GM18870 (cell line): ENCODE measurements at regions not wholly inside any gene's neighbourhood (a gene's known extent, or its start where the extent isn't known, plus 50 kb on each side); places are given as distances from the start of the nearest gene placed in this dataset.

Experiments
- ATAC-seq: cut with Tn5 transposase; IDR thresholded peaks from one replicate; pipeline ENCODE4 v1.9.1; 2021; ENCODE audit warnings: moderate library complexity; ENCODE audit not compliant: unreplicated experiment

DNA sequence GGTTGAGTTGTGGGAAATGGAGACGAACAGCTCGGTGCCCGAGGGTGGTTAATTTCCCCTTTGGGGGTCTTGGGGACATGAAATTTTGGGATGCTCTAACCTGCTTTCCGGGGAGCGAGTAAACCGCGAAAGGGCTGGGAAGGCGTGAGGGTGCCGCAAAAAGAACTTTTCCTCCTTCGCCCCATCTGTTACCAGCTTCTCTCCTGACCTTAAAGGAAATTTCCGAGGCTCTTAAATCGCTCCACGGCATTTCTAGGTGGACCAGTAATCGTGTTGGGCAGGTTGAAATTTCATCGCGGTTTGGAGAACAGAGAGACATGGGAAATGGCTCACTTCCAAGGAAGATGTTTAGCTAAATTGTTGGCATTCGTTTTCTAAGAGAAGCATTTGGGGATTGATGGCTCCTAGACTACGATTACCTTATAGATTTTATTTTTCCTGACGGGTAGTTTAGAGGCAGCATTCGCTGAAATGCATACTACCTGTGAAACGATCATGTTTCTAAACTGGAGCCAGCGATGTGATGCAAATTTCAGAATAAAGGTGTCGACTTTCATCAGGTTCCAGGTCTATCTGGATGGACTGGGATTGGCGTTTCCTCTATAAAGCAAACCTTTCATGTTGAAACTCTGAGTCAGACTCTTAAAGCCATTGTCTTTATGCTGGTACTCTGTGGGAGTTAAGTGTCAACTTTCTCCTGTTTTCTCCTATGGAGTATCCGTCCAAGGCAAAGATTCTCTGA lies 414.5 kb downstream of the PCNX1 start:
- no peak for ATAC-seq

DNA sequence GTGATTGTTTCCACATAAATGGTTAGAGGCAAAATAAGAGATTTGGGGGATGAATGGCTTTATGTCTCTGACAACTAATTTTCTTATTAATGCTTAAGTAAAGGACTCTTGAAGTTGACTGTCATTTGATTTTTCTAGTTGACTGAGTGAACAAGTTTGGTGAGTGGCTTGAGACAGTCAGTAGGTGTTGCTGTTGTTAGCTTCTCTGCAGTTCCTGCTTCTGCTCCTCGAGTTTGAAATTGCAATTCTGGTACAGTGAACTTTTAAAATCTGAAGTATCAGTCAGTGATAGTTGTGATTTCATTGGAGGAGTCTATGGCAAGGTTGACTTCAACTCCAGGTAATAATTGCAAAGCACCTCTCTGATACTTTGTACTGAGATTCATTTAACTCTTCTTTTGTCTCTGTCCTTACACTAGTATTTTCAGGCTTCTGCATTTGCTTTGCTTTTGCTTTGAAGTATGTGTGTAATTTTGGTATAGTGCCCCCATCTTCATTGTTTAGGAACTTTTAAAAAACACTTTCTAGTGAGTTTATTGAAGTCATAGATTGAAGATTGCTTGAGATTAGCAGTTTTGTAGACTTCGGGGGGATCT lies 415.5 kb downstream of the PCNX1 start:
- ATAC-seq = no peak

GRCh38 chr14:71324767-71325272 lies 417.6 kb downstream of the PCNX1 start:
- peak; percentile 30 for ATAC-seq

DNA sequence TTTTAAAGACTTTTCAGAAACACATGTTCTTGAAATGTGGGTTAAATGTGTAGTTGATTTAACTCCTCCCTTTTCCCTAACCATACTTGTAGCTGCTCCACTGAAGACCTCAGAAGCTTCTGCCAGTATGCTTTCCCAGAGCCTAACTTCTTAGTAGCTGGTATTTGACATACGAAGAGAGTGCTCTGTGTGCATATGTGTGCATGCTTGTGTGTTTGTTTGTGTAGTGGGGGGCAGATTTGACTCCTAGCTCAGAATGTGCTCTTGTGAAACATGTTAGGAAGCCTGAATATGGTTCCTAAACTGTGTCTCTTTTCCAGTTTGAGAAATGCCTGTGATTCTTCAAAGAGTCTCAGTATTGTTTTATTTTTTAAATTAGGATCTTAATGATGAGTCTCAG lies 420.4 kb downstream of the PCNX1 start:
- no peak for ATAC-seq

GRCh38 chr14:71328183-71328582 lies 420.9 kb downstream of the PCNX1 start:
- peak; percentile 41 for ATAC-seq

DNA sequence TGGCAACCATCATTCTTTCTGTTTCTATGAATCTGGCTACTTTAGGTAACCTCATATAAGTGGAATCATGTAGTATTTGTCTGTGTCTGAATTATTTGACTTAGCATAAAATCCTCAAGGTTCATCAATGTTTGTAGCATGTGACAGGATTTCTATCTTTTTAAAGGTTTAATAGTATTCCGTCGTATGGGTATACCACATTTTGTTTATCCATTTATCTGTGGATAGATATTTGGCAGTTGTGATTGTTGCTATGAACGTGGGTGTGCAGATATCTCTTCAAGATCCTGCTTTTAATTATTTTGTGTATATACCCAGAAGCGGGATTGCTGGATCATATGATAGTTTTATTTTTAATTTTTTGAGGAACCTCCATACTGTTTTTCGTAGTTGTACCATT lies 421.7 kb downstream of the PCNX1 start:
- no peak for ATAC-seq

GRCh38 chr14:71331403-71331802 lies 424.1 kb downstream of the PCNX1 start:
- ATAC-seq = no peak

DNA sequence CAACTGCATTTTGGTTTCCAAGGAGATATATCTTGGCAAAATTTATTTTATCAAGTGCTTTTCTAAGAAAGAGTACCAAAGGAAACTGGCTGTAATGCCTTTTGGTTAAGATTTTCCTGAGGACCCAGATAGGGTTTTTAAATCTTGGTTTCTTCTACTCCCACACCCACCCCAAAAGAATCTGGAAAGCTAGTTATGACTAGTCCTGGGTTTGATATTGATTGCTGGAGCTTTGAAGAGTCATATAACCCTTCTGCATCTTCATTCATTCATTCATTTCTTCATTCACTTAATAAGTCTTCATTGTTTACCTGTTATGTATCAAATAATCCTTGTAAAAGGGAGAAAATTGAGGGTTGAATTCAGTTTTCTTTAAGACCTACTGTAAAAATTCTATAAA lies 425.2 kb downstream of the PCNX1 start:
- ATAC-seq = no peak

DNA sequence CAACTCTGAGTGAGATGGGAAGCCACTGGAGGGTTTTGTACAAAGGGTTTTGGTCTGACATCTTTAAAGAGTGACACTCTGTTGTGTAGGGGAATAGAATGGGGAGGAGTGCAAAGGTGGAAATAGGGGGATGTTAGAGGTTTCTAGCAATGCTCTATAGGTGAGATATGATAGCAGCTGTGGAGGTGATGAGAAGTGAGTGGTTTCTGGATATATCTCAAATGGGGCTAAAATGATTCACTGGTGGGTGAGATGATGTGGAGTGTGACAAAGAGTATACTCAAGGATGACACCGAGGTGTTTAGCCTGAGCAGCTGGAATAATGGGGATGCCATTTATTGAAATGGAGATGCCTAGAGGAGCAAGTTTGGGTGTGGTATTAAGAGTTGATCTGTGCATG lies 426.4 kb downstream of the PCNX1 start:
- no peak for ATAC-seq

DNA sequence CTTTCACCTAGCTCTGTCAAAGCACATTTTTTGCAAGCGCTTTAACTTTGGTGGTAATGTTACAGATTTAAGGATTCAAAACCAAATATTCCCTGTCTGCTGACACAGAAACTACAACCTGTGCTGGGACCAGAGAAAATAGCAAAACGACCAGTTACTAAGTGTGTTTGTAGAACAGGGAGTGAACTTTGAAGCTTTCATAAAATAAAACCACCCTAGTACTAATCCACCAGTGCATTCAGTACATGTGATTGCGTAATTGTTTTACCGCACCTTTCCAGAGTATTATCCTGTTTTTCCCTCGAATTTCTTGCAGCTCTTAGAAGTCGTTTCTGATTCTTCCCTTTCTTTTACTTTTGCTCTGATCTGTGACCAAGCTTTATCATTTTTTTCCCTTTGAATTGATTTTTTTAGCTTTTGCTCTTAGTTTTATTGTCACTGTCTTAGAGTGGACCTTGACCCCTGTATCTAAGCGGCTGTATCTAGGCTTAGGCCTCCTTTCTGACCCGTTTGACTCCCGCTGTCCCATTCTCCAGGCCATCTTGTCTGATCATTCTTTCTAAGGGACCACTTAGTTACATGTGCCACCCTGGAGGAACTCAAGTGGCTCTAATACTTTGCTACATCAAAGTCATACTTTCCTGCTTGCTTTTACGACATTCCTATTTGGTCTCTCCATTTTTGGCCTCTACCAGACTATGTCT lies 429.4 kb downstream of the PCNX1 start:
- no peak for ATAC-seq

- ATAC-seq = no peak
These were observed 430.9 kb downstream of the PCNX1 start for GRCh38 chr14:71338153-71338552.

DNA sequence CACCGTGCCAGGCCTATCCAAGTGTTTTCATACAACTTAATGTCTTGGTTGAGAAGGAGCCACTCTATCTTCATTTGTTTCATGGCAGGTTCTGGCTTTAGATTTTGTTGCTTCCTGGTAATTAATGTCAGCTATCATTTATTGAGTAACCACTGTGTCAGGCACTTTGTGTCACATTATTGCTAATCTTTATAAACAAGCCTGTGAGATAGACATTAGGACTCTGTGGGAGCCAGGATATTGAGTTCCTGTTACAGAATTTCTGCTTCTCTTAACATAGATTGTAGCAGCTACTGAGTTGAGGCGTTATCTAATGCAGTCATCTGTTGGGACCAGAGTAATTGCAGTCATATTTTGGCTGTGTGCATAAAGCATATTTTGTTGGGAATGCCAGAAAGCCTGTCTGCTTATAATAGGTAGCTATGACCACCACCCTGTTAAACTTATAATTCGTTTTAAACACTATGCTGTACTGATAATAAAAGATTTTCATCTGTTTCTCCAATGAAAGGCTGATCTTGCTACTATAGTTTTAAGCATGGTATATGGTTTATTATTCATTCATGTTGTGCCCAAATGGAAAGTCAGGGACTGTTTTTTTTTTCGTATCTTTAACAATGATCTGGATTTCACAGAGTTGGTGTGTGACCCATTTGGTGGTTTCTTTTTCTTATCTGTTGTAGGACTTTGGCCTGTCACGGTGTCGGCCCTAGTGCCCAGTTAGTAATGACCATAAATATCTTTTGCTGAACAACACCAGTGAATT lies 432.6 kb downstream of the PCNX1 start:
- no peak for ATAC-seq

DNA sequence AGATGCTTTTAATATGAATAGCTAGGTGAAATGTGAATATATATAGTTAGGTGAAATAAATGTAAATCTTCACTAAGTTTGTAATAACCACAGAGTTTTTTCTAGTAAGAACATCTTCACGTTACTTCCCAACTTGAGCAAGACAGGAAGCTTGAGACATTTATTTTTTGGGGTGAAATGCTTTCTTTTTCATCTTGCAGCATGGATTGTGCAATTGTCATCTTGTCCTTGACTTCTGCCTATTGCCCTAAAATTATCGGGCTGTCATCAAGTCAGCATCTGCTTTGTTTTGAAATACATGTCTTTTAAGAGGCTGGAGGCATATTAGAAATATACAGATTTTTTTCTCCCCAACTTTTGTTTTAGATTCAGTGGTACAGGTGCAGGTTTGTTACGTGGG lies 433.9 kb downstream of the PCNX1 start:
- no peak for ATAC-seq

DNA sequence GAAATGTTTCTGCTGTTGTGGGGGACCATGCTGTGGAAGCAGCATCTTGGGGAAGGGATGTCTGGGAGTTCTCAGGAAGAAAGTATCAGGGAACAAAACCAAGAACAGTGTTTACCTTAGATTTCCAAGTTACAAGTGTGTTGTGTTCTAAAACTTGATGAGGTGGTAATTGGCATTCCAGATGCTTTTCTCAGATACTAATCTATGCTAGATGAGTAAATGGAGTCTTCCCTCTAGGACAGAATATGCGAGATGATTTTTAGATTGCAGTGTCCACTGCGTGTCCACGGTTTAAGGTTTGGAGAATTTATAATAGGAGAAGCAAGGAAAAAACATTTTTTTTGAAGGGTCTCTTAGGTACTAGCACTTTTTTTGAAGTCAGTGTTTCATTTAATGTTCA lies 436.5 kb downstream of the PCNX1 start:
- no peak for ATAC-seq

DNA sequence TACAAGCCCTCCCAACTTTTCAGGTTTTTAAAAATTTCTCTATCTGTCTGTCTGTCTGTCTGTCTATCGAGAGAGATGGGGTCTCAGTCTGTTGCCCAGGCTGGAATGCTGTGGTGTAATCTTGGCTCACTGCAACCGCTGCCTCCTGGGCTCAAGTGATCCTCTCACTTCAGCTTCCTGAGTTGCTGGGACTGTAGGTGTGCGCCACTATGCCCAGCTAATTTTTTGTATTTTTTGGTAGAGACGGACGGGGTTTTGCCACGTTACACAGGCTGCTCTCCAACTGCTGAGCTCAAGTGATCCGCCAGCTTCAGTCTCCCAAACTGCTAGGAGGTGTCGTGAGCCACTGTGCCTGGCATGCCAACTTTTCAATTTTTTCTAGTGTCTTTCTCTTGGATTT lies 437.2 kb downstream of the PCNX1 start:
- ATAC-seq = no peak

GRCh38 chr14:71346685-71347084 lies 439.4 kb downstream of the PCNX1 start:
- ATAC-seq = no peak

DNA sequence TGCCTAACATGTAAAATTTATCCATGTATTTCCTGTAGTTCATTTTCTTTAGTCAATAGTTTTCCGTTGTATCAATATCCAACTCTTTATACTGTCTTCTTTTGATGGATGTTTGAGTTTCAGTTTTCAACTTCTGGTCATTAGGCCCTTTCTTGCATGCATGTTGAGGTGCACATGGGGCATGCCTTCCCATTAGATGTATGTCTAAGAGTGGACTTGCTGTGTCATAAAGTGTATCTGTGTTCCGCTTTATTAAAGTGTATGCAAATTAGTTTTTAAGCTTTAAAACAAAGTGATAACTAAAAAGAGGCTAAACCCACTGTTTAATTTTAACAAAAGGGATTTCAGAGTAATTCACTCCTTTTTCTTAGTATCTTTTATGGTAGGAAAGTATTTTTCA lies 441.1 kb downstream of the PCNX1 start:
- no peak for ATAC-seq

DNA sequence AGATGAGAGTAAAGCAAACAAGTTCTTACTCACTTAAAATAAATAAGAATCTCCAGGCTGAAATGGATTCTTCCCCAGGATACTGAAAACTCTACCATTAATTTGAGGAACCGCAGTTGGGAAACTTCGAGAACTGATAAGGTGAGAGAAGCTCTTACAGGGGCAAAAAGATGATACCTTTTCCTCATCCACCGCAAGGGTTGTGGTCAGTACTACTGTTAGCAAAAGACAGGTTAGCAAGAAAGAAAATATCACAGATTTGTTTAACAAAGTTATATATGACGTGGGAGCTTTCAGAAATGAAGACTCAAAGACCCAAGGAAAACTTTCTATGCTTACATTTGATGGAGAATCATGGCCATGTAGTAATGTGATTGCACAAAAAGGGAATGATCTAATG lies 441.6 kb downstream of the PCNX1 start:
- no peak for ATAC-seq

- no peak for ATAC-seq
These were observed 446.9 kb downstream of the PCNX1 start for GRCh38 chr14:71354142-71354541.

DNA sequence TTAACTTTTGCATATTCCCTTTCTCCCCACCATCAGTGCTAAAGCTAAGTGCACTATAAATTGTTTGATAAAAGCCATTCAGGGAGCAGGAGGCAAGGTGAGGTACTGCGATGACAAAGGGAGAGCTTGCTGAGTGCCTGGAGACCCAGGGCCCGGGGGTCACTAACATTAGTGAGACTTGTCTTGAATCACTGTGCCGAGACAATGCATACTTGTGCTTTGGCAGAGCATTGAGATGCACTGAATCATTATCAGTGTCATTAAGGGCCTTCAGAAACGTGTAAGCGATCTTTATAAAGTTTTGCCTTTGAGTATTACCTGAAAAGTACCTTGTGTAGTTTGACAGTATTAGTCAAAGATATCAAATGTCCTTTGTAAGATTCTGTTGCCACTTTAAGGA lies 447.5 kb downstream of the PCNX1 start:
- no peak for ATAC-seq
